RKO (cell line): ENCODE measurements at regions not wholly inside any gene's neighbourhood (a gene's known extent, or its start where the extent isn't known, plus 50 kb on each side); places are given as distances from the start of the nearest gene placed in this dataset.

ENCODE experiments used
- DNase-seq: peaks from one replicate; pipeline ENCODE4 v3.0.0-alpha.2; 2016; ENCODE audit warnings: low spot score

GRCh38 chr5:109917154-109917546 lies 227.4 kb downstream of the MAN2A1 start:
- no peak for DNase-seq

- no peak for DNase-seq
Observed at GRCh38 chr5:109917966-109918365, 228.2 kb downstream of the MAN2A1 start.

GRCh38 chr5:109920736-109921135 lies 231.0 kb downstream of the MAN2A1 start:
- no peak for DNase-seq

- no peak for DNase-seq
Observed at GRCh38 chr5:109921735-109922380, 232.1 kb downstream of the MAN2A1 start.

- no peak for DNase-seq
Observed at GRCh38 chr5:109922381-109922995, 232.8 kb downstream of the MAN2A1 start.

- no peak for DNase-seq
Observed at GRCh38 chr5:109923205-109923604, 233.5 kb downstream of the MAN2A1 start.

- no peak for DNase-seq
Observed at GRCh38 chr5:109924237-109925107, 234.7 kb downstream of the MAN2A1 start.

- DNase-seq = no peak
Observed at GRCh38 chr5:109927639-109928038, 237.9 kb downstream of the MAN2A1 start.

GRCh38 chr5:109928046-109928445 lies 238.3 kb downstream of the MAN2A1 start:
- DNase-seq = no peak

GRCh38 chr5:109928811-109929210 lies 239.1 kb downstream of the MAN2A1 start:
- no peak for DNase-seq

- DNase-seq = no peak
Observed at GRCh38 chr5:109929376-109929775, 239.6 kb downstream of the MAN2A1 start.

- no peak for DNase-seq
Observed at GRCh38 chr5:109929911-109930310, 240.2 kb downstream of the MAN2A1 start.

GRCh38 chr5:109931049-109931780 lies 241.5 kb downstream of the MAN2A1 start:
- no peak for DNase-seq

GRCh38 chr5:109935833-109936490 lies 246.2 kb downstream of the MAN2A1 start:
- no peak for DNase-seq

GRCh38 chr5:109936996-109937395 lies 247.3 kb downstream of the MAN2A1 start:
- DNase-seq = no peak

GRCh38 chr5:109937951-109938350 lies 248.2 kb downstream of the MAN2A1 start:
- no peak for DNase-seq

GRCh38 chr5:109938453-109938852 lies 248.7 kb downstream of the MAN2A1 start:
- DNase-seq = no peak

GRCh38 chr5:109939116-109939682 lies 249.5 kb downstream of the MAN2A1 start:
- DNase-seq = no peak

- DNase-seq = no peak
Observed at GRCh38 chr5:109942646-109943045, 252.9 kb downstream of the MAN2A1 start.

GRCh38 chr5:109943701-109944235 lies 254.0 kb downstream of the MAN2A1 start:
- no peak for DNase-seq

GRCh38 chr5:109944461-109944860 lies 254.7 kb downstream of the MAN2A1 start:
- DNase-seq = no peak
